T-helper 2 cell treated with Interferon-gamma antibody and Interleukin-4, amounts not matched to agents 100 ng/mL and 5 ng/mL, for 36 hours (primary cell): ENCODE measurements at regions not wholly inside any gene's neighbourhood (a gene's known extent, or its start where the extent isn't known, plus 50 kb on each side); places are given as distances from the start of the nearest gene placed in this dataset.

Experiments used
- intact Hi-C: fragments of 100-400 bp; cut with micrococcal nuclease; formaldehyde crosslinking; loops from one replicate; pipeline ENCODE4 v1.15.1; 2023

DNA sequence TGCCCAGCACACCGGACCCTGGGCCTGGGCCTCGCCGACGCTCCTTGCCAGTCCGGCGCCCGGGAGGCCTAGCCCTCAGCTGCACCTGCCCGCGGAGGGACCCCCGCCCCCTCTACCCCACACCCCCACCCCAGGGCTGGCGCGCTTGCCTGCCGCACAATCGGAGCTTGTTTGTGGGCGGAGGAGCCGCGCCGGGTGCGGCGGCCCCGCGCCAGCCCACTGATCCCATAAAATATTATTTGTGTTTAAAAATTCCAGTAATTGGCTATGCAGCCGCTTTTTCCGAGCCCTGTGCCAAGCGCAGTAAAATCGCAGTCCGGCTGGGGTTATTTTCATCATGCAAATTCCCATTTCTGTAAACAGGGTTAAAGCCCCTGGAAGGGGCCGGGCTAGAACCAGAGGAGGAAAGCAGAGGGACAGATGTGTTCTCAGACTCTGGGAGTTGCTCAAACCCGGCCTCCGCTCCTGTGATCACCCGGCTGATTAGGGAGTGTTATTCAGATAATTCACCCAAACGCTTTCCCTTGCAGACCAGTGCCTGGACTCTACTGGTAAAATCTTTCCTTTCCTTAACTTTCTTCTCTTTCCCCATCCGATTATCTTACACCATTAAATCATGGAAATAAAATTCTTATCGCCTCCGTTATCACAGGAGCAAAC lies 93.1 kb downstream of the NCR2 start:
- intact Hi-C loops, result no loop called here

DNA sequence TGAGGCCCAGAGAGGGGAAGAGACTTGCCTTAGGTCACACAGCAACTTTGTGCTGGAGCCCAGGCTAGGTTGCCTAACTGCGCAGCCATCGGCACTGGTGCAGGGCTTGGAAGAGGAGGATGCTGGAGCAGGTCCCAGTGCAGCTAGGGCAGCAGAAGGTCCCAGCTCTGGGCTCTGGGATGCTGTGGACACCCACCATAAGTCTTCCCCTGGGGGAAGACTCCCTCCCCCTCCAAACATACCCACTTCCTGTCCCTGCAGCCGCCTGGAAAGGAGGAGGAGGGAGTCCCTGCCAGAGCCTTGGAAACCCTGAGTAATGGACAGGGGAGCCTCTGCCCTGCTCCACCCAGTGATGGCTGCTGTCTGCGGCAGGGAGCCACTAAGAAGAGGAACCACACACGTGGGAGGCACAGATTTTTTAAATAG lies 93.6 kb downstream of the NCR2 start:
- intact Hi-C loops, result no loop called here

DNA sequence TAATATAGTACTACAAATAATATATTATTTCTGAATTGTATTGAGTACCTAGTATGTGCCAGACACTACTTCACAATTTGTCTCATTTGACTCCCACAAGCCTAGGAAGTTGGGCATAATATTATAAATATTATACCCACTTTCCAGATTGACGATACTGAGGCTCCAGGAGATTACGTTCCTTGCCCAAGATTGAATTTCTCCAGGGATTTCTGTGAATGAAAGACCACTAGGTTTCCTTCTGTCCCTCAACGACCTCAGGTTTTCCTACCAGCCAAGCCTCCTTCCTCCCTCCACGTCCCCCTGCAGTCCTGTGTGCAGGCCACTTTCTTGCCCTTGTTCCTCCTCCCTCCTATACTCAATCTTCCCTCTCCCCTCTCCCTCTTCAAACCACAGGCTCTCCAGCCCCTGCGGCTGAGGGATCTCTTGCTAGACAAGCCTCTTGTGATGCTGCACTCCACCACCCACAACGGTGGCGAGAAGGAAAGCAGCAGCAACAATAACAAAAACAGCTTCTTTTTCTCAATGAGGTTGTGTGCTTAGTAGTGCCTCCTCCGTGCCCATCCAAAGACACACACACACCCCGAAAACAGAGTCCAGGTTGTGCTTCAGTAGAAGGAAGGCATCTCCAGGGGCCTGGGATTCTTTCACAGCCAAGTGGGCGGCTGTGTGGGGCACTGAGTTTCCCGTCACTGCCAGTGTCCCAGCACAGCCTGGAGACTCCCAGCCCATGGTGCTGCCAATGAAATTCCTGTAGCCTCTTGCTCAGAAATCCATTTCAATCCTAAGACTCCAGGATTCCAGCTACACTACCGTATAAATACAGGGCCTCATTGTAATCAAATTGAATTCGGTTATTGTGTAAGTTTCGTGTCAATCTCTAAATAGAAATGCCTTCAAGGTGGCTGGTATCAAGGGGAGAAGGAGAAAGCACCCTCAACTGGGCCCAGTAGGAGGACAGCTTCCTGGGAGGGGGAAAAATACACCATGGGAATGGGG lies 94.4 kb downstream of the NCR2 start:
- intact Hi-C loops, result no loop called here

DNA sequence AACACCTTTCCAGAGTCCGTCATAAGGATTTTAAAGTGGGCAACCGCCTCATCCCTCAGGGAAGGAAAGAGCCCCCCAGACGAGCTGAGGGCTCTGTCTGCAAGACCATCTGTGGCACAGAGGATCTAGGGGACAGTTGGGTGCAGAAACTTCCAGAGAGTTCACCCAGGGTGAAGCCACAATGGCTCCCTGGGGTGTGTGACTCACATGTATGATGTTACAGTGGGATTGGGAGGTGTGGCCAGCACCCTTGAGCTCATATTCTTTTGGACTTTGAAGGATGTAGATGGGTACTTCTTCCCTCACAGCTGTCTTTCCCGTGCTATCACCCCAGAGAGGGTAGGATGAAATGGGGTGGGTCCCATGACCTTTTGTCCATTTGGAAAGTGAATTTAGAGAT lies 95.5 kb downstream of the NCR2 start:
- intact Hi-C loops, result no loop called here

DNA sequence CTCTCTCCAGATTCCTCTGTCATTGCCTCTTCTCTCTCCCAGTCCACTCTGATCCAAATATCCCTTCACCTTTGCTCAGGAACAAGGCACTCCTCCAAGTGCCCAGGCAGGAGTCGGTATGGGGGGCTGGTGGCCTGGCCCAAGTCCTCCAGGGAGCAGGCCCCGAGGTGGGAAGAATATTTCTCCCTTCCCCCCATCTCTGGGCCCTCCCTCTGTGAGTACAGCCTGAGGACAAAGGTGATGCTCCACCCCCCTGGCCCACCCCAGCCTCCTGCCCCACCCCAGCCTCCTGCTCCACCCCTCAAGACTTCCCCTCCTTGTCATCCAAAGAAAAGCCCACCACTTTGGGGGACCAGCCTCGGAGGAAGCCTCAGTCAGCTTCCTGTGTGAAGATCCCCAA lies 96.9 kb downstream of the NCR2 start:
- intact Hi-C loops, result no loop called here

DNA sequence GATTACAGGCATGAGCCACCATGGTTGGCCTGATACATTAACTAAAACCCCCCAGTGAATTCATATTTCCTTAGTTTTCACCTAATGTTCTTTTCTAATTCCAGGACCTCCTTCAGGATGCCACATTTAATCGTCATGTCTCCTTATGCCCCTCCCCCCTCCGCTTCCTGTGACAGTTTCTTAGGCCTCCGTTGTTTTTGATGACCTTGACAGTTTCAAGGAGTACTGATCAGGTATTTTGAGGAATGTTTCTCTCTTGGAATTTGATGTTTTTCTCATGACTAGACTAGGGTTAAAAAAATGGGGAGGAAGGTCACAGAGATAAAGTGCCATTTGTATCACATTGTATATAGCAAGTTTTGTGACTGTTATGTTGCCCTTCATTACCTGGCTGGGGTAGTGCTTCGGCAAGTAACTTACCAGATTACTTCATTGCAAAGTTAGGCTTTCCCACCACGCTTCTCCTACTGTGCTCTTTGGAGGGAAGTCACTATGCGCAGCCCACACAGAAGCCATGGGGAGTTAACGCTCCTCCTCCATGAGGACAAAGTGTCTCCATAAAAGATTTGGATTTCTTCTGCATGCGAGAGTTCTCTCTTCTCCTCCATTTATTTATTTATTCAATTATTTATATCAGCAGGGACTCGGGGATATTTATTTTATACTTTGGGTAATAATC lies 99.5 kb downstream of the NCR2 start:
- intact Hi-C loops, result no loop called here

DNA sequence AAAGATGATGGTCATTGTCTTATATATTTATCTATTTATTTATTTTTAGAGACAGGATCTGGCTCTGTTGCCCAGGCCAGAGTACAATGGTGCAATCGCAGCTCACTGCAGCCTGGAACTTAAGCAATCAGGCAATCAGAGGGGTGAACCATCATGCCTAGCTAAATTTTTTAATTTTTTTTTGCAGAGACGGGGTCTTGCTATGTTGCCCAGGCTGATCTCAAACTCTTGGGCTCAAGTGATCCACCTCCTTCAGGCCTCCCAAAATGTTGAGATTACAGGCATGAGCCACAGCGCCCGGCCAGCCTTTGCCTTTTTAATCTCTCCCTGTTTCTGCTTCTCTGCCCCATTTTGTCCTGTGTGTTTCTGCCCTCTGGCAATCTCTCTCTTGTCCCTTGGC lies 102.2 kb downstream of the NCR2 start:
- intact Hi-C loops, result no loop called here

DNA sequence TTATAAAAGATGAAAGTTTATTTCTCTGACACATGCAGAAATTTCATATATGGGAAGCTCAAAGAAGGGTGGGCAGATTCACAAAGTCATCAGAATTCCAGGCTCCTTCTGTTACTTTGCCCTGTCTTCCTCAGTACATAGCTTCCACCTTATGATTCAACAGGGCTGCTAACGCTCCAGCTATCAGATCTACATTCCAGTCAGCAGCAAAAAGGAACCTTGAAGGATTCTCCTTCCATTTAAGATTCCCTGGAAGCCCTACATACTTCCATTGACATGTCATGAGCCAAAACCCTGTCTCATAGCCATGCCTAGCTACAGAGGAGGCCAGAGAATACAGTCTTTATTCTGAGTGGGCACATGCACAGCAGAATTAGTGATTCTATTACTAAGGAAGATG lies 103.3 kb downstream of the NCR2 start:
- intact Hi-C loops, result no loop called here

DNA sequence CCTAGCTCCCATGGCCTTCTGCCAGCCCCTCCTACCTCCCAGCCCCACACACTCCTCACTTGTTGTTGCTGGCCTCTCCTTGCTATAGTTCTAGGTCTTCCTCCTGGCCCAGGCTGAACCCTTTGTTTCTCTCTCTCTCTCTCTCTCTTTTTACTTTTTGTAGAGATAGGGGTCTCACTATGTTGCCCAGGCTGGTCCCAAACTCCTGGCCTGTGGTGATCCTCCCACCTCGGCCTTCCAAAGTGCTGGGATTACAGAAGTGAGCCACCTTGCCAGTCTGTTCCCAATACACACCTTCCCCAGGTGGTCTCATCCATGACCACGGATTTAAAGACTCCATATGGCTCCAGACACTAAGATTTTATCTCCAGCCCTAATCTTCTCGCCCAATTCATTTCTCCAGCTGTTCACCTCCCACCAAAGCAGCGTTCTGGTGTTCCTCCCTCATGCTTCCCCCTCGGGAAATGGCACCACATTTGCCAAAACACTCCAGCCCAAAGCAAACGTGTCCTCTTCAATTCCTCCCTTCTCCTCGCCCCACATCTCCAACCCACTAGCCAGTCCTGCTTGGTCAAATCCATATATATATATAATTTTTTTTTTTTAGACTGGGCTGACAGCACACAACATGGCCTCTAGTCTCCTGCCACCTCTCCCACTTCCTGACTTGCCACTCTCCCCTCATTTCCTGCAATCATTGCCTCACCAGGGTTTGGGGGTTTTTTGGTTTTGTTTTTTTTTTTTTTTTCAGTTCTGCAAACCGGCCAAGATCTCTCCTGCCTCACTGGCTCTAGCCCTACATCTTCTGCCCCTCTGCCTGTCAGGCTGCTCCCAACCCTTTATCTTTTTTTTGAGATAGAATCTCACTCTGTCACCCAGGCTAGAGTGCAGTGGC lies 104.4 kb downstream of the NCR2 start:
- intact Hi-C loops, result no loop called here

DNA sequence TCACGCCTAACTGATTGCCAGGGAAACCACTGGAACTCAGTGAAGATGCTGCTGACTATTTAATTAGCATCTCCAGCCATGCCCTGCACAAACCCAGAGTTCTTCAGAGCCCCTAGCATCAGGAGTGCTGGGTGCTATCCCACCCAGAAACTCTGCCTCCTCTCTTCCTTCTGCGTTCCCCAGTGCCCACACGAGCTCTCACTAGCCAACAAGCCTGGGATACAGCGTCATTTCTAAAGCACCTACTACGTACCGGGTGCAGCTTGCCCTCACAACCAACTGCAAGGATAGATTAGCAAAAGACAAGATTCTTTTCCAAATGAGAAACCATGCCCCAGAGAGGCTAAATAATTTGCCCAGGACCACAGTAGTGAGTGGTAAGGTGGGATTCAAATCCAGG lies 105.2 kb upstream of the FOXP4 start:
- intact Hi-C loops, result no loop called here

DNA sequence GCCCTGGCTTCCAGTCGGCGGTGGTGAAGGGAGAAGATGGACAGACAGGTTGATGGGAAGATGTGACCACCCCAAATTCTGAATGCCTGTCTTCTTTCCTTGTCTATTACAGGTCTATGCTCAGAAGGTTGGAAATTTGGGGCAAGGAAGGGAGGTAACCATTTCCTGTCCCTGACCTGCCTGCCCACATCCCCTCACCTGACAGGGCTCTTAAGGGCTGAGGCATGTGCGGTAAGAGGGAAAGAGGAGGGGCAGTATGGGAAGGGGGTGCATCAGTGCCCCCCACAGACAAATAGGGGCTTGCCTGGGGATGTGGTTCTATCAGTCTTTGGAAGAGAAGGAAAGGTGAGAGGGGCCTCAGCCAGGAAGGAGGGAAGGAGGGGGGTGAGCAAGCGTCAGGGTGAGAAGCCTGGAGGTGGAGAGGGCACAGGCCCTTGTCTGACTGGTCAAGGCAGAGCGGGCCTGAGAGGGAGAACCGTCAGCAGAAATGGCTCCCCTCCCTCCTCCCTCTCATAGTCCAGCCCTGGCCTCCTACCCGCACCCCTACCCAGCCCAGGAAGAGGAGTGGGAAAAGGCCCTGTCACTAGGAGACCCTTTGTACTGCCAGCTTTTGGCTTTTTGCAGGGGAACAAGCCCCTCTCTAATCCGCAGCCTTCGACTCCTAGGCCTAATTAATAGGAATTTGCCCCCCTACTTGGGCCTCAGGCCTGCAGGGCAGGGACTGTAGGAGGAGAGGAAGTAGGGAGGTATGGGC lies 104.4 kb upstream of the FOXP4 start:
- intact Hi-C loops, result no loop called here

DNA sequence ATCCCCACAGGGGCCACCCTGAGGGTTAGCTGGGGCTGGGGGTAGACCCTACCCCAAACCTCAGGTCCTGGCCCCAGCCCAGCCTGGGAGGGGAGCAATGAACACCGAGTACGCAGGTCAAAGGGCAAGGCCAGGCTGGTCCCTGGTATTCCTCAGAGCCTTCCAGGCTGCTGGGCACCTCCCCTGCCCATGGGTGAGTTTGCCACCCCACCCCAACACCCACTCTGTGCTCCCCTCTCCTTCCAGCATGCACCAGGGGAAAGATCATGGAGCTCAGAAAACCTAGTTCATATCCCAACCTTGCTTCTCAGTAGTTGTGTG lies 103.9 kb upstream of the FOXP4 start:
- intact Hi-C loops, result no loop called here

DNA sequence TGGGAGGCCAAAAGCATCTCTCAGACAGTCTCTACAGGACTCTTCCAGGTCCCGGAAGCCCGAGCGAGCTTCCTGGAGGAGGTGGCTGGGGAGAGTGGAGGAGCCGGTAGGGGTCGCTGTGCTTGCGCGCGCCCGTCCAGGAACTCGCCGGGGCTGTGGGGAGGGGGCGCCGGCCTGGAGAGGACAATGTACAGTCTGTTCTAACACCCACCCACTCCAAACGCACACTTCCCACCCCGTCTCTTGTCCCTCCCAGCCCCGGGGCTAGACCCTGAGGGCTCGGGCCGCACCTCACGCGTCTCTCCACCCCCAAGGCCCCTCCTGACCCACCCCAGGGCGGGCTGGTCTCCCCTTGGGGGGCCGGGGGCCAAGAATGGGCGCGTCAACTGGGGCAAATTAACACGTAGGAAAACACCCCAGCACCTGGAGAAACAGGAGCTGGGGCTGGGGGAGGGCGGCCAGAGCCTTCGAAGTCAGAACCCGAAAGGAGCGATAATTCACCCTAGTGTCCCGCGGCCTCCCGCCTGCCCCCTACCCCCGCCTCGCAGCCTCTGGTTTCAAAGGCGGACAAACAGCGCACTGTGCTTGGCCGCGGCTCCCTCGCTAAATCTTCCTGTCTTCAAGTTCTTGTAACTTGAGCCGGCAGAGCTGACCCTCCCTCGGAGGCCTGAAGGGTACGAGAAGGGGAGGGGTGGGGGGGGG lies 103.2 kb upstream of the FOXP4 start:
- intact Hi-C loops, result no loop called here

DNA sequence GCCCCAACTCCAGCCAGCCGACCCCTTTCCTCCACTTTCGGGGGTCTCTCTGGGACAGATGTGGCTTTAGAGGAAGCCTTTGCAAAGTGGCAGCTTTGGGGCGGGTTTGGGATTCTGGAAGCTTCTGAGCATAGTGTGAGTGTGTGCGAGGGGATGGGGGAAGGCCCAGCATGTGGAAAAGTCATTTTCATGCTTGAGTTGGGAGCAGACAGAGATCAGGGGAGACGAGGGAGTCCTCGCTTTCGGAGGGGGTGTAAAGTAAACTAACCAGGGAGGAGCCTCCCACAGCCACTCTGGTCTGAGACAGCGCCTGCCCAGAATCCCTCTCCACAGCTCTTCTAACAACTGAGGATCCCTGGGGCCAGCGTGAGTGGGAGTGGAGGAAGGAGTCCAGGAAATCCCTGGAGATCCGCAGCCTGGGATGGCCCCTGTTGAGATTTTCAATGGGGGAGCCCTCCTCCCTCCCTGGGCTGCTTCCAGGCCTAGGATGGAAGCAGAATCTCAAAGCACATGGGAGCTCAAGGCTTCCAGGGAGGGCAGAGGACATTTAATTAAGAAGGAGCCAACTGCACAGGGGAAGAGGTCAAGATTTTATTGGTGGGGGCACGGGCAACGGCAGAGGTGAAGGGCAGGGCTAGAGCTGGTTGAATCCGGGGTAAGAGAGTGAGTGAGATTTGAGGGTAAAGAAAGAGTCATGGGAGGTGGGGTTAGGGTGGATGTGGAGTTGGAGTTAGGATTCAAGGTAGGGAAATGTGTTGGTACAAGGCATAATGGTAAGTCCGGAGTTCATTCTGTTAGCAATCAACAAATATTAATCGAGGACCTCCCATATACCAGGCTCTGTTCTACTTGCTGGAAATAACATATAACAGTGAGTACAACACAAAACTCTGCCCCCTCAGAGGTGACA lies 102.3 kb upstream of the FOXP4 start:
- intact Hi-C loops, result no loop called here

DNA sequence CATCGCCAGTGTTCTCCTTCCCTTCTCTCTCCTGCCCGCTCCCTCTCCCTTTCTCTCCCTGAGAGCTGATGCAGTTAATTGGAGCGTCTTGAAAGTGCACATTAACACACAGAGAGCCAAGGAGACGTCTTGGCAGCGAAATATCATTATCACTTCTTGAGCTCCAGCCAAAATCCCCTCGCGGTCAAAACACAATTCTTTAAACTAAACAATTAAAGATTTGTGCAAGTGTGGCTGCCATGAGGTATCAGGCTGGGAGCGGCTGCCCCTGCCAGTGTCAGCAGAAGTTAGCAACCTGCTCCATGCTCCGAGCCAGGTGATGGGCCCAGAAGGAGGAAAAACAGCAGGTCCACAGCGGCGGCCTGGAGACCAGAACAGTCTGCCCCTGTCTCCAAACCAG lies 100.9 kb upstream of the FOXP4 start:
- intact Hi-C loops, result no loop called here

DNA sequence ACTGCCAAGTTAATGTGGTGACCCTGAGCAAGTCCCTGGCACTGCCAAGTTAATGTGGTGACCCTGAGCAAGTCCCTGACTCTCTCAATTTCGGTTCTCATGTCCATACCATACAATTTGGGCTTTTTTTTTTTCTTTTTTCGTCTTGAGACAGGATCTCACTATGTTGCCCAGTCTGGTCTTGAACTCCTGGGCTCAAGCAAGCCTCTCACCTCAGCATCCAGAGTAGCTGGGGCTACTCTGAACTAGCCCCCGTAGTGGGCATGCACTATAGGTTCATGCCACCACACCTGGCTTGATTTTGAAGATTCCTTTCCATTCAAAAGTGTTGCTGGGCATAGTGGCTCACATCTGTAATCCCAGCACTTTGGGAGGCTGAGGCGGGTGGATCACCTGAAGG lies 100.0 kb upstream of the FOXP4 start:
- intact Hi-C loops, result no loop called here

DNA sequence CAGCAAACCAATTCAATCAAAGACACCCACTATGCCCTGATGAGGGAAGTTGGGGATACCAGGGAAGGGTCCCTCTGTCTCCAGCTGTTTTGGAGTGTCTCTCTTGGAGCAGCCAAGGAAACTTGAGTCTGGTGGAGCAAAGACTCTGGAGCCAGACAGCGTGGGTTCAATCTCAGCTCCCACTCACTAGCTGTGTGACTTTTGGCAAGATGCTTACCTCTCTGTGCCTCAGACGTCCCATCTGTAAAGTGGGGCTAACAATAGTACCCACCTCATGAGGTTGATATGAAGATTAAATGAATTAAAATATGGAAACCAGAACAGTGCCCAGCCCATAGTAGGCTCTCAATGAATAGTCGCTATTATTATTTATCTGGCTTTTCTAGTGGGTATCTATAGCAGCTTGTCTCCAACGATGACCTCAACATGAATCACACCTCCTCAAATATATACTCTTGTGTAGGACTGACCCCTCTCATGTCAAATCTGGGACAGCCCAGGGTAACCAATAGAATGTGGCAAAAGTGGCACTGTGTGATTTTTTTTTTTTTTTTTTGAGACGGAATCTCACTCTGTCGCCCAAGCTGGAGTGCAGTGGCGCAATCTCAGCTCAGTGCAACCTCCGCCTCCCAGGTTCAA lies 99.2 kb upstream of the FOXP4 start:
- intact Hi-C loops, result no loop called here

DNA sequence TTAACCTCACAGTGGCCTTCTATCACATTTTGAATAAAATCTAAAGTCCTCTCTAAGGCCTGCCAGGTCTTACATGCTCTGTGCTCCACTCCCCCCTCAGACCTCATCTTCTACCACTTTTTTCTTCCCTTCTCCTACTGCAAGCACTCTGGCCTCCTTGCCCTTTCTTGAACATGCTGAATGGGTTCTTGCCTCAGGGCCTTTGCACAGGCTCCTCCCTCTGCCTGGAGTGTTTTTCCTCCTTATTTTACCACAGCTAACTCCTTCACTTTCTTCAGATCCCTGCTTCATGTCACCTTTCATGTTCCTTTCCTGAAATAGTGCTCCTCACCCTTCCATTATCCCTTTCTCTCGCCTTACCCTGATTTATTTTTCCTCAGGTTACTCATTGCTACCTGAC lies 97.9 kb upstream of the FOXP4 start:
- intact Hi-C loops, result no loop called here
